ENCODE measurements at regions not wholly inside any gene's neighbourhood (a gene's known extent, or its start where the extent isn't known, plus 50 kb on each side); places are given as distances from the start of the nearest gene placed in this dataset.
A peak's percentile ranks its signal among the peaks of the same experiment; 100 is the strongest.

GRCh38 chr1:195332102-195332501 lies 1276.1 kb downstream of the KCNT2 start:
- in situ Hi-C loops (cut with HindIII; ENCODE audit: low pct_unique_long_range_greater_than_20kb, low sequenced_read_pairs), result no loop called here
- DNase-seq (ENCODE audit: low read depth, low spot score), result no peak

- no peak for DNase-seq (ENCODE audit: low read depth, low spot score)
- in situ Hi-C loops (cut with HindIII; ENCODE audit: low pct_unique_long_range_greater_than_20kb, low sequenced_read_pairs), result no loop called here
These were observed 1279.6 kb downstream of the KCNT2 start for GRCh38 chr1:195328681-195329080.

- in situ Hi-C loops (cut with HindIII; ENCODE audit: low pct_unique_long_range_greater_than_20kb, low sequenced_read_pairs), result no loop called here
- no peak for DNase-seq (ENCODE audit: low read depth, low spot score)
These were observed 1280.1 kb downstream of the KCNT2 start for GRCh38 chr1:195328102-195328501.

GRCh38 chr1:195327361-195327760 lies 1280.9 kb downstream of the KCNT2 start:
- DNase-seq (ENCODE audit: low read depth, low spot score), result no peak
- in situ Hi-C loops (cut with HindIII; ENCODE audit: low pct_unique_long_range_greater_than_20kb, low sequenced_read_pairs), result no loop called here

GRCh38 chr1:195326325-195326724 lies 1281.9 kb downstream of the KCNT2 start:
- DNase-seq (ENCODE audit: low read depth, low spot score), result no peak
- in situ Hi-C loops (cut with HindIII; ENCODE audit: low pct_unique_long_range_greater_than_20kb, low sequenced_read_pairs), result no loop called here

GRCh38 chr1:195325181-195325580 lies 1283.1 kb downstream of the KCNT2 start:
- in situ Hi-C loops (cut with HindIII; ENCODE audit: low pct_unique_long_range_greater_than_20kb, low sequenced_read_pairs), result no loop called here
- no peak for DNase-seq (ENCODE audit: low read depth, low spot score)

GRCh38 chr1:195306281-195306680 lies 1302.0 kb downstream of the KCNT2 start:
- no peak for DNase-seq (ENCODE audit: low read depth, low spot score)
- in situ Hi-C loops (cut with HindIII; ENCODE audit: low pct_unique_long_range_greater_than_20kb, low sequenced_read_pairs), result no loop called here

GRCh38 chr1:195294911-195295310 lies 1313.3 kb downstream of the KCNT2 start:
- in situ Hi-C loops (cut with HindIII; ENCODE audit: low pct_unique_long_range_greater_than_20kb, low sequenced_read_pairs), result no loop called here
- no peak for DNase-seq (ENCODE audit: low read depth, low spot score)

- DNase-seq (ENCODE audit: low read depth, low spot score), result no peak
- in situ Hi-C loops (cut with HindIII; ENCODE audit: low pct_unique_long_range_greater_than_20kb, low sequenced_read_pairs), result no loop called here
These were observed 1329.6 kb downstream of the KCNT2 start for GRCh38 chr1:195278644-195279043.

- DNase-seq (ENCODE audit: low read depth, low spot score), result no peak
- in situ Hi-C loops (cut with HindIII; ENCODE audit: low pct_unique_long_range_greater_than_20kb, low sequenced_read_pairs), result no loop called here
These were observed 1332.5 kb downstream of the KCNT2 start for GRCh38 chr1:195275710-195276109.

- in situ Hi-C loops (cut with HindIII; ENCODE audit: low pct_unique_long_range_greater_than_20kb, low sequenced_read_pairs), result no loop called here
- DNase-seq (ENCODE audit: low read depth, low spot score), result peak; percentile 50
These were observed 1356.3 kb downstream of the KCNT2 start for GRCh38 chr1:195251900-195252299.

GRCh38 chr1:195243492-195243891 lies 1364.7 kb downstream of the KCNT2 start:
- in situ Hi-C loops (cut with HindIII; ENCODE audit: low pct_unique_long_range_greater_than_20kb, low sequenced_read_pairs), result no loop called here
- DNase-seq (ENCODE audit: low read depth, low spot score), result no peak

- in situ Hi-C loops (cut with HindIII; ENCODE audit: low pct_unique_long_range_greater_than_20kb, low sequenced_read_pairs), result no loop called here
These were observed 1367.2 kb downstream of the KCNT2 start for GRCh38 chr1:195241066-195241465.

GRCh38 chr1:195238313-195238712 lies 1369.9 kb downstream of the KCNT2 start:
- in situ Hi-C loops (cut with HindIII; ENCODE audit: low pct_unique_long_range_greater_than_20kb, low sequenced_read_pairs), result no loop called here
- no peak for DNase-seq (ENCODE audit: low read depth, low spot score)

More at GRCh38 chr1:195241066-195241465, 1367.2 kb downstream of the KCNT2 start:
- DNase-seq (ENCODE audit: low read depth, low spot score), result no peak

GRCh38 chr1:195236991-195237889 lies 1371.0 kb downstream of the KCNT2 start:
- in situ Hi-C loops (cut with HindIII; ENCODE audit: low pct_unique_long_range_greater_than_20kb, low sequenced_read_pairs), result no loop called here
- no peak for DNase-seq (ENCODE audit: low read depth, low spot score)

GRCh38 chr1:195218428-195219212 lies 1389.6 kb downstream of the KCNT2 start:
- no peak for DNase-seq (ENCODE audit: low read depth, low spot score)
- in situ Hi-C loops (cut with HindIII; ENCODE audit: low pct_unique_long_range_greater_than_20kb, low sequenced_read_pairs), result no loop called here

- DNase-seq (ENCODE audit: low read depth, low spot score), result no peak
- in situ Hi-C loops (cut with HindIII; ENCODE audit: low pct_unique_long_range_greater_than_20kb, low sequenced_read_pairs), result no loop called here
These were observed 1406.0 kb downstream of the KCNT2 start for GRCh38 chr1:195202241-195202640.

GRCh38 chr1:195200772-195201171 lies 1407.5 kb downstream of the KCNT2 start:
- in situ Hi-C loops (cut with HindIII; ENCODE audit: low pct_unique_long_range_greater_than_20kb, low sequenced_read_pairs), result no loop called here
- DNase-seq (ENCODE audit: low read depth, low spot score), result no peak

GRCh38 chr1:195197116-195197515 lies 1411.1 kb downstream of the KCNT2 start:
- no peak for DNase-seq (ENCODE audit: low read depth, low spot score)
- in situ Hi-C loops (cut with HindIII; ENCODE audit: low pct_unique_long_range_greater_than_20kb, low sequenced_read_pairs), result no loop called here

Measured in SK-MEL-5 (cell line).